Spleen (tissue), 7 donors: ENCODE measurements at regions not wholly inside any gene's neighbourhood (a gene's known extent, or its start where the extent isn't known, plus 50 kb on each side); places are given as distances from the start of the nearest gene placed in this dataset.

Experiments
- POLR2A ChIP-seq, 3 donors: fragments of 450-650 bp; IDR thresholded peaks; one replicate each; pipeline ENCODE4 v1.5.1; 2017; ENCODE audit warnings: antibody characterized with exemption in 3 of 3, mild to moderate bottlenecking in 1 of 3
- POLR2AphosphoS5 ChIP-seq, 3 donors: sonication (generic); formaldehyde crosslinking; IDR thresholded peaks; one replicate each; pipeline ENCODE4 v1.5.1; 2017; ENCODE audit warnings: antibody characterized with exemption in 3 of 3
- TF ChIP-seq, protein P1 (sequence below), 11 experiments: fragments of 200-600 bp in 7 of 11; fragments of 450-650 bp in 4 of 11; sonication (generic) in 4 of 11; IDR thresholded peaks in 8 of 11; conservative IDR thresholded peaks in 3 of 11; 1 replicate in 7 of 11; 2 replicates in 4 of 11; pipeline versions ENCODE4 v1.4.0 to v1.8.0; 2016 to 2021; ENCODE audit warnings: antibody characterized with exemption in 11 of 11, inconsistent platforms in 4 of 11, mild to moderate bottlenecking in 1 of 11
- donor health status: DM: no; HTN: no; CAD: no; lungs with moderate emphysema.
- donor health status: DM: no; HTN: no; CAD: no.
- donor health status: DM: no; HTN: no; CAD: no.

- TF ChIP-seq, protein P1, sequence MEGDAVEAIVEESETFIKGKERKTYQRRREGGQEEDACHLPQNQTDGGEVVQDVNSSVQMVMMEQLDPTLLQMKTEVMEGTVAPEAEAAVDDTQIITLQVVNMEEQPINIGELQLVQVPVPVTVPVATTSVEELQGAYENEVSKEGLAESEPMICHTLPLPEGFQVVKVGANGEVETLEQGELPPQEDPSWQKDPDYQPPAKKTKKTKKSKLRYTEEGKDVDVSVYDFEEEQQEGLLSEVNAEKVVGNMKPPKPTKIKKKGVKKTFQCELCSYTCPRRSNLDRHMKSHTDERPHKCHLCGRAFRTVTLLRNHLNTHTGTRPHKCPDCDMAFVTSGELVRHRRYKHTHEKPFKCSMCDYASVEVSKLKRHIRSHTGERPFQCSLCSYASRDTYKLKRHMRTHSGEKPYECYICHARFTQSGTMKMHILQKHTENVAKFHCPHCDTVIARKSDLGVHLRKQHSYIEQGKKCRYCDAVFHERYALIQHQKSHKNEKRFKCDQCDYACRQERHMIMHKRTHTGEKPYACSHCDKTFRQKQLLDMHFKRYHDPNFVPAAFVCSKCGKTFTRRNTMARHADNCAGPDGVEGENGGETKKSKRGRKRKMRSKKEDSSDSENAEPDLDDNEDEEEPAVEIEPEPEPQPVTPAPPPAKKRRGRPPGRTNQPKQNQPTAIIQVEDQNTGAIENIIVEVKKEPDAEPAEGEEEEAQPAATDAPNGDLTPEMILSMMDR (IDR thresholded peaks at IDR 0.05 in 8 of 11, conservative IDR thresholded peaks at IDR 0.05 in 3 of 11), result no peak
- TF ChIP-seq POLR2AphosphoS5 (IDR thresholded peaks at IDR 0.05), result no peak
- no peak for TF ChIP-seq POLR2A (IDR thresholded peaks at IDR 0.05)
These were observed 298.4 kb downstream of the TLE1 start for GRCh38 chr9:81390792-81391456.
